HG03064 (cell line): ENCODE measurements at regions not wholly inside any gene's neighbourhood (a gene's known extent, or its start where the extent isn't known, plus 50 kb on each side); places are given as distances from the start of the nearest gene placed in this dataset.

Source experiments
- ATAC-seq: cut with Tn5 transposase; IDR thresholded peaks from one replicate; pipeline ENCODE4 v1.9.1; 2021; ENCODE audit warnings: low read depth; ENCODE audit not compliant: unreplicated experiment

GRCh38 chr6:90654806-90655205, 67.9 kb upstream of the MAP3K7 start:
- ATAC-seq: no peak

GRCh38 chr6:90654166-90654565, 67.3 kb upstream of the MAP3K7 start:
- no peak for ATAC-seq

- ATAC-seq: no peak
Observed at GRCh38 chr6:90653750-90654149, 66.9 kb upstream of the MAP3K7 start.

- ATAC-seq: no peak
Observed at GRCh38 chr6:90650041-90650940, 63.4 kb upstream of the MAP3K7 start.

- no peak for ATAC-seq
Observed at GRCh38 chr6:90648873-90649272, 62.0 kb upstream of the MAP3K7 start.

GRCh38 chr6:90646940-90647339, 60.1 kb upstream of the MAP3K7 start:
- ATAC-seq: no peak

GRCh38 chr6:90645634-90646033, 58.8 kb upstream of the MAP3K7 start:
- ATAC-seq: no peak

GRCh38 chr6:90644492-90644891, 57.6 kb upstream of the MAP3K7 start:
- ATAC-seq: no peak

- no peak for ATAC-seq
Observed at GRCh38 chr6:90643381-90643780, 56.5 kb upstream of the MAP3K7 start.

- ATAC-seq: no peak
Observed at GRCh38 chr6:90637320-90637719, 50.4 kb upstream of the MAP3K7 start.
